HG03469 (cell line): ENCODE measurements at regions not wholly inside any gene's neighbourhood (a gene's known extent, or its start where the extent isn't known, plus 50 kb on each side); places are given as distances from the start of the nearest gene placed in this dataset.
"Not testable (repeated sequence)": the region's sequence is repeated elsewhere in the genome, so short reads cannot be mapped to it uniquely, and the experiment has no call there.

Experiments used
- ATAC-seq: cut with Tn5 transposase; IDR thresholded peaks from one replicate; pipeline ENCODE4 v1.9.1; 2021; ENCODE audit warnings: mild to moderate bottlenecking, moderate library complexity, moderate number of reproducible peaks; ENCODE audit not compliant: unreplicated experiment

DNA sequence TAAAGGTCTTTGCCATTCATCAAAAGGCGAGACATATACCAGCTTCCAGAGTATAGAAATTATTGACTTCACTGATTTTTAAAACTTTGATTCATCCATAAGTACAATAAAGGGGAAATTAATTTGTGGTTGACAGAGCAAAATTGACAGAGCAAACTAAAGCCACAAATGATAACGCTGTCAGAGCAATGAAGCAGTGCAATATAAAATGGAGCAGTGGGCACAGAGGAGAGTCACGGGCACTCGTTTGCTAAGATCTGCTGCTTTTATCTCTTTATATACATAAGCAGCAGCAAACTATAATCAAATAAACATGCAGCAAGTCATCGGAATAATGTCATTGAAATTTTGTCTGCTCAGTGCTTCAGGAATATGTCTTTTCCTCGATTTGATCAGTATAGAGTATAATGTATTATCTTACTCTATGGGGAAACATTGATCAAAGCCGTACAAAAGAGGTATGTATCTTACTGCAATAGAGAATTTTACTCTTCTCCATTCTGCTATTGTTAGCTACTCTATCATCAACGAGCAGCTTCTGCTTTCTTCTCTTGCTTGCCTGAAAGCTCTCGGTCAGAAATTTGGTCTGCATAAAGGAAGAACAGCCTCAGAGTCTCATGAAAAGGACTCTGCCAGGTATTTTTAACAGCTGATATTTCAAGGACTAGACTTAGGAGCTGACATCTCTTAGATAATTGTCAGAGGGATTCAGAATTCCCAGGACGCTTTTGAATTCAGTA lies 546.0 kb upstream of the ARID1B start:
- no peak for ATAC-seq

DNA sequence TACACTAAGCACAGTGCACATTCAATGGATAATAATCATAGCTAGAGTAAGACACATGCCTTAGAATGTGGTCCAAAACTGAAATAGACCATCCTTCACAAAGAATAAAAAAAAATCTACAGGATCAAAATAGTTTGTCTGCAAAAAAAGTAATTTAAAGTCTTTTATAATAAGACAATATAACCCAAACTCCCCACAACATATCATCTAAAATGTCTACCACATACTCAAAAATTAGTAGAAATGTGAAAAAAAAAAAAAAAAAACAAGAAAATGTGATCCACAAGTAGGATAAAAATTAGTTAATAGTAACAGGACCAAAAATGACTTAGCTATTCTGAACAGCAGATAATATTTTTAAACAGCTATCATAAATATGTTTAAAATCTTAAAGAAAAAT lies 557.2 kb upstream of the ARID1B start:
- no peak for ATAC-seq

DNA sequence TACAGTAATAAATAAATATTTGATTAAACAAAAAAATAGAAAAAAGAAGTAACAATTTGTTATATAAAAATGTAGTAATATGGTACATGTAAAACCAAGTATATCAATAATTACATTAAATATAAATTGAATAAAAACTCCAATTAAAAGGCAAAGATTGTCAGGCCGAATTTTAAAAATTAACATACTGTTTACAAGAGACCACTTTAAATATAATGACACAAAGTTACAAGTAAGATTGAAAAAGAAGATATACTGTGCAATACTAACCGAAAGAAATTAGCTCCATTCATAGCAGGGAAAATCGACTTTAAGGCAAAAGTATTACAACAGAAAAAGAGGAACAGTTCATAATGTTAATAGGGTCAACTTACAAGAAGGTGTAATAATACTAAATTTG lies 571.5 kb upstream of the ARID1B start:
- ATAC-seq, result no peak

DNA sequence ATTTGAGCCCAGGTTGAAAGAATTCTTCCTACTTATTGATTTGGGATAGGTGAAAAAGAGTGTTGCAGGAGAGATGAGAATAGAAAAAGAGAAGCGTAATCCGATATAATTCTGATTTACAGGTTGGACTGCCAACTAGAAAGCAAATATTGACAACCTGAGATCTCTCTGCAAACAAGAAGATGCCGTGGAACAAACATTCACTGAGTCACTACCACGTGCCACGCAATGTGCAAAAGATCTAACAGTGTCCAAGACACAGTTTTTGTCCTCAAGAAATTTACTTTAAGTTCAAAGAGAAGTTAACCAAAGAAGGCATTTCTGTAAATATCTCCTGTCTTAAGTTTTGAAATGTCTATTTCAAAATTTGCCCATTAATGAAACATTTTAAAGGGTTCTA lies 578.0 kb upstream of the ARID1B start:
- no peak for ATAC-seq

DNA sequence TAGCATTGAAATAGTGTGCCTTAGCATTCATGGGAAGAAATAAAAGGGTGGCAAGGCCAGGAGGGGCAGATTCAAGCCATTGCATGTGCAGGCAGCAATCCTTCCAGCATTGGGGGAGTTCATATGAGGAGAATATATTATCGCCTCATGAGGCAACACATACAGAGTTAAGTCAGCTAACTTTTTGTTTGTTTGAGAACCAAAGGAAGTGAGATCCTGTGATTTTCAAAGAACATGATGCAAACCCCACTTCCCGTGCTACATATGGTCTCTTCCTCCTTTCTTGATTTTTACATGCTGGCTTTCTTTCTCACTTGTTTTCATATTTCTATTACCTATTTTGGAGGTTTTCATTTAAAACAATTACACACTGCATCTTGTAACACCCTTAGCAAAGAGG lies 579.7 kb upstream of the ARID1B start:
- no peak for ATAC-seq

DNA sequence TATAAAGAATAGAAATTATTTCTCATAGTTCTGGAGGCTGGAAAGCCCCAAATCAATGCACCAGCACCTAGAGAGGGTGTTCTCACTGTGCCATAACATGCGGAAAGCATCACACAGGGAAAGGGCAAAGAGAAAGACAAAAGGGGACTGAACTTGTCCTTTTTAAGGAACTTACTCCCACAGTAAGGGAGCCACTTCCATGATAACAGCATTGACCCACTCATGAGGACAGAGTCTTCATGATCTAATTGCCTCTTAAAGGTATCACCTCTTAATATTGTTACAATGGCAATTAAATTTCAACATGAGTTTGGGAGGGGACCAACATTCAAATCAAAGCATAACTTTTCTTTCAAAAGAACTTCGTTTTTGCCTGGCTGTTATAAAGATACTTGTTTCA lies 582.2 kb upstream of the ARID1B start:
- no peak for ATAC-seq

DNA sequence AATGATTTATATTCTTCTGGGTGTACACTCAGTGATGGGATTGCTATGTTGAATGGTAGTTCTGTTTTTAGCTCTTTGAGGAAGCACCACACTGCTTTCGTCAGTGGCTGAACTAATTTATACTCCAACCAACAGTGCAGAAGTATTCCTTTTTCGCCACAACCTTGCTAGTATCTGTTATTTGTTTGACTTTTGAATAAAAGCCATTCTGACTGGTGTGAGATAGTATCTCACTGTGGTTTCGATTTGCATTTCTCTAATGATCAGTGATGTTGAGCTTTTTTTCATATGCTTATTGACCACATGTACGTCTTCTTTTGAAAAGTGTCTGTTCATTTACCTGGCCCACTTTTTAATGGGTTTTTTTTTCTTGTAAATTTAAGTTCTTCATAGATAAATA lies 583.8 kb upstream of the ARID1B start:
- ATAC-seq, result no peak

DNA sequence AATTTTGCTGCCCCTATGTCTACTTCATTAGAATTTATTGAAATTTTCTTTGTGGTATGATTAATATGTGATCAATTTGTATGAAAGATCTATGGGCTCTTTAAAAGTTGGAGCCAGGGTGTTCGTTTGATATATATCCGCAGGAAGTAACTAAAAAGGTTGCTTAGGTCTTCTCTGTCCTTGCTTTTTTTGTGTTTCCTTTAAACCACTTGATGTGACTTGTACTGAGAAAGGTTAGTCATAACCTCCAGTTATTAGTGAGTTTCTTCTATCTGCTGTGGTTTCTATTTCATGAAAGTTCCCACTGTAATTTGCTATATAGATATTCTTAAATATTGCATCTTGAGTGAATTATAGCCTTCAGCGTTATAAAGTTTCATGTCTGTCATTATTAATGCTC lies 585.3 kb upstream of the ARID1B start:
- no peak for ATAC-seq

DNA sequence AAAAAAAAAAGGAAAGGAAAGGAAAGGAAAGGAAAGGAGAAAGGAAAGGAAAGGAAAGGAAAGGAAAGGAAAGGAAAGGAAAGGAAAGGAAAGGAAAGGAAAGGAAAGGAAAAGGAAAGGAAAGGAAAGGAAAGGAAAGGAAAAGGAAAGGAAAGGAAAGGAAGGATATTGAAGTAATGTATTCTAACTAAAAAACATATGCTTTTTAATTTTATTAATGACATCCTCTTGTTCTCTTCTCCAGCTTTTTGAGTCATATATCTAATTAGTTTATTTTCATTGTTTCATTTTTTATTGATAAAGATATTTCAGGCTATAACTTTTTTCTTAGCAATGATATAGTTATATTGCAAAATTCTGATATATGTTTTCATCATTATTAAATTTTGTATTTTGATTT lies 585.8 kb upstream of the ARID1B start:
- not testable (repeated sequence) for ATAC-seq

DNA sequence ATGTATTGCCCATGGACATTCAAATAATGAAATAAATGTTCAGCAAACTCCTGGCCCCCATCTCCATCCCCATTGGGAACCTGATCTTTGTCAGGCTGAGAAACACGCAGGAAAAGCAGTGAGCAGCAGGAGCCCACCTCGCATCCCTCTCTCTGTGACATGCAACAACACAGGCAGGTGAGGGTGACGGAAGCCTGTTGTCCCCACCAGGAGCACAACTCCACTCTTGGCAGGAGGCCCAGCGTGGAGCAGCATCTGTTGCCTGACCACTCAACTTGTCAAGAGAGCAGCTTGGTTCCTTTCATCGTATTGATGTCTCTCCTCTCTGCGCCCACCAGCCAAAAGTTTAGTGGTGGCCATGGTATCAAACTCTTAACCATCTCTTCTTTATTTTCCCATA lies 586.9 kb upstream of the ARID1B start:
- ATAC-seq, result no peak

DNA sequence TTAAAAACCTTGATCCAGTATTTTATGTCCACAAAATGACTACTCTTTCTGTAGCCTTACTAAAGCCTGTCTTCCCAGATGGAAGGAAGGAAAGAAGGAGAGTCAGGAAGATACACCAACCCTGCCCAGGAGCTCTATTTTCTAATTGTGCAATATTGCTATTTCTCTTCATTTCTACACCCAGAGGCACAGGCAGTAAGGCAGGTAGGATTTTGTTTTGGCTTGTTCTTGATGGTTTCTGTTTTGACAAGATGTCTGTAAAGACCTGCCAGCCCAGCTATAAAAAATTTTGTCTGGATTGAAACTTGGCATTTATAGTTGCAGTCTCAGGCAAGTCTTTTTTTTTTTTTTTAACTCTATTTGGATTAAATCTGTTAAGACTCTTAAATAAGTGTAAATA lies 587.5 kb upstream of the ARID1B start:
- ATAC-seq, result no peak

DNA sequence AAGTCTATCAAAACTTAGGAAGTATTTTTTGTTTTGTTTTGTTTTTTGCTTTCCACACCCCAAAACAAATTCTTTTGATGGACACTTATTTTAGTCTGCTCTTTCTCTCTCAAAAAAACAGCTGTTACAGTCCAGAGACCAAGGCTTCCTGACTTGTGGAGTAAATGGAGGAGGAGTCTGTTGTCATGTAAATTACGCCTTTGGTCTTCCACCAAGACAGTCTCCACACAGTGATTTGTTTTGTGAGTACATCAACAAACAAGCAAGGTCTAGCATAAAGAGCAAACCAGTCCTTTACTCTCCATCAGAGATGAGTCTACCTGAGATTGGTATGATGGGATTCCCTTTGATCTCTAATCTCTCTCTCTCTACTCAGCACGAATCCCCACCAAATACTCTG lies 588.0 kb upstream of the ARID1B start:
- no peak for ATAC-seq

DNA sequence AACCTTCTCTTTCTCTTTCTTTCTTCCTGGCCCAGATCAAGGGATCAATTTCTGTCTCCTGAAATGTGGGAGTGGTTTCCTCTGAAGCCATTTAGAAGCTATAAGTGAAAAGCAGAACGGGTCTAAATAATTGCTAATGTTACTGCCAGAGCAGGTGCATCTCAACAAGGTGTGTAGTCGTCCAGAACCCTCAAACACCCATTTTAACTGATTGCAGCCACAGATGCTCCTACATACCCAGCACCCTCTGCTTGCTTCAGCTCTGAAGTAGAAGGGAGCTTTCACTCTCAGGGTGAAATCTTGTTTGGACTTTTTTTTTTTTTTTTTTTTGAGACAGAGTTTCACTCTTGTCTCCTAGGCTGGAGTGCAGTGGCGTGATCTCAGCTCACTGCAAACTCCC lies 592.1 kb upstream of the ARID1B start:
- no peak for ATAC-seq

DNA sequence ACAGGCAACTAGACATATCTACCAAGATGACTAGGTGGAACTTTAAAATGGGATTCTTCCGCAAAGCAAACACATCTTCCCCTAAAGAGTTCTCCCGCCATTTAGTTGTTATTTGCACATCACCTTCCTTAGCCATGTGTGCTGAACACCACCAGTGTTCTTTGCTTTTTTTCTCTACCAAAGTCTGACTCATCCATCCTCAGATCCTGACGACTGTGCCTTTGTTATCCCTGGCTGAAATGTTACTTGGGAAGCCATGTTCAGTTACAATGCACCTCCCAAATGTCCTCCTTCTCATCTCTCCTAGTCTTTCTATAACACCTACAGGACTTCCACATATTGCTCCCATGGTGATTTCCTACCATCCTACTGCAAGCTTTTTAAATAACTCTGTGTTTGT lies 593.5 kb upstream of the ARID1B start:
- ATAC-seq, result no peak

DNA sequence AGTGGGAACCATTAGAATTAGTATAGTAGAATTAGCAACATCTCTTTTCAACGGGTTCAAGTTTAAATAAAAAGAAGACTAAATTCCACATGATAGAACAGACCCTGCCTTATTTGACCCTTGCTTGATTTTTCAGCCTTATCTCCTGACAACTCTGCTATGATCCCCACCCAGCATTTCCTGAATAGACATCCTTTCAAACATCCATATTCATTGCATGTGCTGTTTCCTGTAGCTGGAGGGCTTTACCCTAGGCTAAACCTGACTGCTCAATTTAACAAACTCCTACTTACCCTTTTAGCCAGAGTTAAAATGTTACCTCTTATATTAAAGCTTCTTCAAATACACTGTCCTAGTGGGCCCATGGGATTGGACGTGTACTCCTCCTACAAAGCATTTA lies 594.8 kb upstream of the ARID1B start:
- ATAC-seq, result no peak

DNA sequence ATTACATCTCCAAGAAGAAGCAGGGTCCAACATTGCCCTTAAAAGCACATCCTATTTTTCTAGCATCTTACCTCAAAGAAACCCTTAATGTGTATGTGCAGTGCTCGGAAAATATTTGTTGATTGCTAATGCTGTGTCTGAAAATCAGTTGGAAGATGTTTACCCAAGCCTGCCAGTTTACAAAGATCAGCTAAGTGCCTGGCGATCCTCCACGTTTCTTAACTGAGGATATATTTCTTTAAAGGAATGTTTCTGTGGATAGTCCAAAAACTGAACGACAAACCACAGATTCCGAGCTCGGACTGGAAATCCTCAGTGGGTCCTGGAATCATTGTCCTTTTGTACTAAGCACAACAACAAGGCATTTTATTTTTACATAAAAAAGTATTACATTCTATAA lies 595.7 kb upstream of the ARID1B start:
- no peak for ATAC-seq

DNA sequence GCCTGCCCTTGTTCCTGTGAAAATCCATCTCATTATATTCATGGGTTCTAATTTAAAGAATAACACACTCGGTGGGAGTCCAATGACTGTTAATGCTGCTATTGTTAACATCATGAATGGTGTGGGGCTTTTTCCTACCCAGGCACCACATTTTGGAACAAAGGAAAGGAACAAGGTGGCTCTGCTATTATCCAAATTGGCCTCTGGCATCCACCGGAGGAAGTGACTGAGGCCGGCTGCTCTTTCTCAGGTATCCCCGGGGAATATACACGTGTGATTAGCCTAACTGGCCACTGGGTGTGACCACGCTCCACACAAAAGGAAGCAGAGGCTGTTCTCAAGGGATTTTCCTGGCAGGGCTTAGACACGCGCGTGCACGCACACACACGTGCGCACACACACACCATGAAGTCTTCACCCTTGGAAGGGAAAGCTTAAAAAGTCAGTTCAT lies 601.2 kb upstream of the ARID1B start:
- ATAC-seq, result no peak

DNA sequence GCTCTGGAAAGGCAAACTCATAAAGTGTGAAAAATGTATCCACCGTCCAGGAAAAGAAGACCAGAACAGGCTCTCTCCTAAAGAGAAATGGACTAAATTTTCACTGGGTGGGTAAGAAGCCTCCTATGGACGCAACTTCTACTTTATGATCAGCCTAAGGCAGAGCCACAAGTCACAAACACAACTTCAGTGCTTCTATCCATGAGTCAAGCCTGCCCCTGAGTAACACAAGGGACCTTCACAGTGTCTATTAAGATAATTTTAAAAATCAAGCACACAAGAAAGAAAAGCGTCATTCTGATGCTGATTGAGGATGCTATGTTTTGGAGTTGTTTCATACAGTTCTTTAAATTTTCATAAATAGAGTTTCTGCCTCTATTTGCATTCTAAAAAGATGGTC lies 601.7 kb upstream of the ARID1B start:
- ATAC-seq, result no peak

DNA sequence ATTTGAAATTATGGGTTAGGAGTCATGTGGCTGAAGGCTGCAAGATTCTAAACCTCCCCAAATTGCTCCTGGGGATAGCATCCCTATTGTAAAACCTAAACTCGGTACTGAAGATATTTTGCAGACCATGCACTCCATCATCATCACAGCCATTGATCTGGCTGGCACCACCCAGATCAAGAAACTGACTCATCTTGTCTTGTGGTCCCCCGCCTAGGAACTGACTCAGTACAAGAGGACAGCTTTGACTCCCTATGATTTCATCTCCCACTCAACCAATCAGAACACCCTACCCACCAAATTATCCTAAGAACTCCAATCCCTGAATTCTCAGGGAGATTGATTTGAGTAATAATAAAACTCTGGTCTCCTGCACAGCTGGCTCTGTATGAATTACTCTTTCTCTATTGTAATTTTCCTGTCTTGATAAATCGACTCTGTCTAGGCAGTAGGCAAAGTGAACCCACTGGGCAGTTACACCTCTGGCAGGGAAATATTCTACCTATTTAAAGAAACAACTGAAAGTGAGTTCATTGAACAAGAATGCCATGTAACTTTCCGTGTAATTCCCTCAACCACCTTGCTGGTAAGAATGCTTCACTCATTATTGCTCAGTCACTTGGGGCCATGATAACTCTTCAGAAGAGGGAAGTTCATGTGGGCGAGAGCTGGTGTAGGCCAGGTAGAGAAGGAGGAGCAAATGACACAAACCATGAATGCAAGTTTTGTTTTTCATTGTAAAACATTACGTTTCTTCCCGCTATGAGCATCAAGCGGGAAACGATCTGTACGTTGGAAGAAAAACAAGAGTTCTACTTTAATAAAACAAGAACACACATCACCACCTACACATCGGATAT lies 602.9 kb upstream of the ARID1B start:
- ATAC-seq, result no peak

DNA sequence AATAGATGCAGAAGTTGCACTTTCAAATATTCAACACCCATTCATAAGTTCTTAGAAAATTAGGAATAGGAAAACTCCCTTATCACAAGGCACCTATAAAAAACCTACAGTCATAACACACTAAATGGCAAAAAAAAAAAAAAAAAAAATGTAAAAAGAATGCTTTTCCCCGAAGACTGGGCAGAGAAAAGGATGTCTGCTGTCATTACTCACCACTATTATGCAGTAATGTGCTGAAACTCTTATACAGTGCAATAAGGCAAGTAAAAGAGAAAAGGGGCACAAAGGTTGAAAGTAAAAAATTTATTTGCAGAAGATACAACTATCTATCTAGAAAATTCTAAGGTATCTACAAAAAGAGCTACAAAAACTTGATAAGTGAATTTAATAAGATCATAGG lies 607.8 kb upstream of the ARID1B start:
- no peak for ATAC-seq

DNA sequence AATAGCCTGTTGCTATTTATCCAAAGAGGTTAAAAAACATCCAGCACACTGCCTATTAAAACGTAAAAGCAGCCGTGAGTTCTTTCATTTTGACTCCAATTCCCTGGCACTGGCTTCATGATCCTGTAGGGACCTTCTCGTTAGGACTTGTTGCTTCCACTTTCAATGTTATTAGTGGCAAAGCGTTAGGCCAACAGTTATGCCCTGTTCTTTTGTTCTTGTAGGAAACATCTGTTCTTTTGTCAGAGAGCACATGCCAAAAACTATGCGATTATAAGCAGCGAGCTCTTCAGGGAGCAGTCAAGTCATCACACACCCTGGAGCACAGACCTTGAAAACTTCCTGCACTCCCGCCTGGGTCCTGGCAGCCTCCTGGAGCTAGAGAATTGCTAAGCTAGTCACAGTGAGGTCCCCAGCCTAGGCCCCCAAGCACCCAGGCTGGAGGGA lies 609.5 kb upstream of the ARID1B start:
- ATAC-seq, result no peak

DNA sequence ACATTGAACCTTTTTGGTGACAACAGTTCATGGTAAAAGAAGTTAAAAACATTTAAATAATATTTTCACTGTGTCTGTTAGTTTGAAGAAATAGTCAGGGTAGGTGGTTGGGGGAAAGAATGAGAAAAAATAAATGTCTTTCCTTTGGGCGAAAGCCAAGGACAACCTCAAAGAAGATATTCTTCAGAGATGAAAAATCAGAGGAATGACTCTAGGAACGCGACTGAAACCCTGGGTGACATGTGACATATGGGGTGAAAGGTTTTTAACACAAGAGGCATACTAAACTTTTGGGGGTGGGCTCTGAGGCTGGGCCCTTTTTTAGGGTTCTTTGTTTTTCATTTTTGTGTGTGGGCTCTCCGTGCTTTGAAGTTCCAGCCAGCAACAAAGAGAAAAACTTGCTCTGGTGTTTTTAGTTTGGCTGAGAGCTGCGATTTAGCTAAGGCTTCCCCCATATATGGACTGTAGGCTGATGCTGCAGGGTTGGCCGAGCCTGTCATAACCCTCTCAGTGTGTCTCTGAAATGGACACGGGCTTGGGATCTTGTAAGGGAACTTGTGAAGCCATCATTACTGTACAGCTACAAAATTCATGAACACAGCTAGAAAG lies 610.1 kb upstream of the ARID1B start:
- ATAC-seq, result no peak
